ENCODE measurements at regions not wholly inside any gene's neighbourhood (a gene's known extent, or its start where the extent isn't known, plus 50 kb on each side); places are given as distances from the start of the nearest gene placed in this dataset.

DNA sequence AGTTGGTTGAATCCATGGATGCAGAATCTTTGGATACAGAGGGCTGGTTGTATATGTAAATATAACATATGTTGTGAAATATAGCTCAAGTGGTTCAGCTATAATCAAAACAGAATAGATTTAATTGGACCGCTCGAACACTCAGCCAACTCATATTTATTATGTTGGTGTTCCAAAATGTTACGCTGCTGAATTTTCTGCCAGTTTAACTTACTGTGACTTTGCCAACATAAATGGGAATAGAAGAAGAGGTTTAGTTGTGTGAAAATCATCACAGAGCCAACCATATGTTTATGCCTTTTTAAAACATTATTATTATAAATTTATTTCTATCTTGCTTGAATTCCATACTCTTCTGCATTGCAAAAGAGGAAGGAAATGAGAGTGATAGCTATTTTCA is 178.2 kb upstream of the FBXL7 start (continued):
- TF ChIP-seq, protein P1, sequence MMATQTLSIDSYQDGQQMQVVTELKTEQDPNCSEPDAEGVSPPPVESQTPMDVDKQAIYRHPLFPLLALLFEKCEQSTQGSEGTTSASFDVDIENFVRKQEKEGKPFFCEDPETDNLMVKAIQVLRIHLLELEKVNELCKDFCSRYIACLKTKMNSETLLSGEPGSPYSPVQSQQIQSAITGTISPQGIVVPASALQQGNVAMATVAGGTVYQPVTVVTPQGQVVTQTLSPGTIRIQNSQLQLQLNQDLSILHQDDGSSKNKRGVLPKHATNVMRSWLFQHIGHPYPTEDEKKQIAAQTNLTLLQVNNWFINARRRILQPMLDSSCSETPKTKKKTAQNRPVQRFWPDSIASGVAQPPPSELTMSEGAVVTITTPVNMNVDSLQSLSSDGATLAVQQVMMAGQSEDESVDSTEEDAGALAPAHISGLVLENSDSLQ (IDR thresholded peaks at IDR 0.05): no peak
- no peak for TF ChIP-seq EED (IDR thresholded peaks at IDR 0.05; ENCODE audit: low read depth)
- TF ChIP-seq, protein P2, sequence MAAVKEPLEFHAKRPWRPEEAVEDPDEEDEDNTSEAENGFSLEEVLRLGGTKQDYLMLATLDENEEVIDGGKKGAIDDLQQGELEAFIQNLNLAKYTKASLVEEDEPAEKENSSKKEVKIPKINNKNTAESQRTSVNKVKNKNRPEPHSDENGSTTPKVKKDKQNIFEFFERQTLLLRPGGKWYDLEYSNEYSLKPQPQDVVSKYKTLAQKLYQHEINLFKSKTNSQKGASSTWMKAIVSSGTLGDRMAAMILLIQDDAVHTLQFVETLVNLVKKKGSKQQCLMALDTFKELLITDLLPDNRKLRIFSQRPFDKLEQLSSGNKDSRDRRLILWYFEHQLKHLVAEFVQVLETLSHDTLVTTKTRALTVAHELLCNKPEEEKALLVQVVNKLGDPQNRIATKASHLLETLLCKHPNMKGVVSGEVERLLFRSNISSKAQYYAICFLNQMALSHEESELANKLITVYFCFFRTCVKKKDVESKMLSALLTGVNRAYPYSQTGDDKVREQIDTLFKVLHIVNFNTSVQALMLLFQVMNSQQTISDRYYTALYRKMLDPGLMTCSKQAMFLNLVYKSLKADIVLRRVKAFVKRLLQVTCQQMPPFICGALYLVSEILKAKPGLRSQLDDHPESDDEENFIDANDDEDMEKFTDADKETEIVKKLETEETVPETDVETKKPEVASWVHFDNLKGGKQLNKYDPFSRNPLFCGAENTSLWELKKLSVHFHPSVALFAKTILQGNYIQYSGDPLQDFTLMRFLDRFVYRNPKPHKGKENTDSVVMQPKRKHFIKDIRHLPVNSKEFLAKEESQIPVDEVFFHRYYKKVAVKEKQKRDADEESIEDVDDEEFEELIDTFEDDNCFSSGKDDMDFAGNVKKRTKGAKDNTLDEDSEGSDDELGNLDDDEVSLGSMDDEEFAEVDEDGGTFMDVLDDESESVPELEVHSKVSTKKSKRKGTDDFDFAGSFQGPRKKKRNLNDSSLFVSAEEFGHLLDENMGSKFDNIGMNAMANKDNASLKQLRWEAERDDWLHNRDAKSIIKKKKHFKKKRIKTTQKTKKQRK (IDR thresholded peaks at IDR 0.05; ENCODE audit: low read depth, low read length): no peak
- TF ChIP-seq, protein P3, sequence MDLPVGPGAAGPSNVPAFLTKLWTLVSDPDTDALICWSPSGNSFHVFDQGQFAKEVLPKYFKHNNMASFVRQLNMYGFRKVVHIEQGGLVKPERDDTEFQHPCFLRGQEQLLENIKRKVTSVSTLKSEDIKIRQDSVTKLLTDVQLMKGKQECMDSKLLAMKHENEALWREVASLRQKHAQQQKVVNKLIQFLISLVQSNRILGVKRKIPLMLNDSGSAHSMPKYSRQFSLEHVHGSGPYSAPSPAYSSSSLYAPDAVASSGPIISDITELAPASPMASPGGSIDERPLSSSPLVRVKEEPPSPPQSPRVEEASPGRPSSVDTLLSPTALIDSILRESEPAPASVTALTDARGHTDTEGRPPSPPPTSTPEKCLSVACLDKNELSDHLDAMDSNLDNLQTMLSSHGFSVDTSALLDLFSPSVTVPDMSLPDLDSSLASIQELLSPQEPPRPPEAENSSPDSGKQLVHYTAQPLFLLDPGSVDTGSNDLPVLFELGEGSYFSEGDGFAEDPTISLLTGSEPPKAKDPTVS (IDR thresholded peaks at IDR 0.05; ENCODE audit: low read depth, low read length): no peak

DNA sequence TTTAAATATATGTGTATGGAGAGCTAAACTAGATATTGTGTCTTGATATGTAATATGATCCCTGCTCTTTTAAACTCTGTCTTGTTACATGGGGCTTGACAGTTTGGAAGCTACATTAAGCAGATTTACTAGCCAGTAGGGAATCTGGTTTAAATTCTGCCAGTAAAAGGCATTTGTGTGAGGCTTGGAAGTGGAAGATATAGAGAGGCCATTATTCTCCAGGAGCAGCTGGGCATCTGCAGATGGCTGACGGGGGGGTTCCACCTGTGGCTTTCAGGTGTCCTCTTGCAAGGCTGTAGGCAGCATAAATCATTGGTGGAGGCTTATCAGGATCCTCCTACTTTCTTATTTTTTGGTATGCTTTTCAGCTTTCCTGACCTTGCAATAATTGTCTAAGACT is 179.1 kb upstream of the FBXL7 start:
- Histone ChIP-seq H3K36me3 (ENCODE audit: control insufficient read depth in 2 of 2, insufficient read depth in 2 of 2, low read length in 1 of 2) (no peaks in the 10 kb centered on the region), H3K79me2 (ENCODE audit: control insufficient read depth, insufficient read depth, low read length) (no peaks in the 10 kb centered on the region), H3K4me2 (ENCODE audit: control insufficient read depth, insufficient read depth) (no peak overlapping the region), H2AFZ (ENCODE audit: control insufficient read depth, low read depth, low read length) (no peak overlapping the region), H3K27me3 (replicated peaks in 1 of 2; ENCODE audit: control insufficient read depth in 2 of 2, insufficient read depth in 2 of 2, low read length in 1 of 2) (no peaks in the 10 kb centered on the region), H3K9me3 (replicated peaks; ENCODE audit: control insufficient read depth, insufficient read depth, low read length) (no peaks in the 10 kb centered on the region), H3K4me1 (ENCODE audit: control insufficient read depth, insufficient read depth, low read length) (no peaks in the 10 kb centered on the region), H3K27ac (ENCODE audit: control insufficient read depth, insufficient read depth) (no peak overlapping the region), H3K9ac (ENCODE audit: control insufficient read depth, insufficient read depth, low read length) (no peak overlapping the region), H4K20me1 (ENCODE audit: control insufficient read depth, insufficient read depth) (no peaks in the 10 kb centered on the region), H3K4me3 (no peak overlapping the region)
- no TSS peak for BruUV-seq (replicated peaks)
- intact Hi-C loops (cut with micrococcal nuclease; ENCODE audit: unreplicated experiment): no loop called here
- RAD21 ChIA-PET (ENCODE audit: unreplicated experiment): no interaction called here
- FAIRE-seq (no peak), DNase-seq (ENCODE audit: low read depth, low spot score) (no peak), ATAC-seq (no peak)
- in situ Hi-C loops (cut with MboI): no loop called here
- CTCF ChIA-PET: no interaction called here
- WGBS (ENCODE audit: insufficient coverage, insufficient replicate concordance, low lambda C conversion rate, missing lambda C conversion rate): 0% methylated on average over 1 of the region's 1 CpG
- POLR2A ChIA-PET: no interaction called here
- SMC1A ChIA-PET (ENCODE audit: uncharacterized antibody, unreplicated experiment): interaction anchor here (0.5 kb wide), 1 partner anchor 12 kb away, joined by 3 read pairs; no protein-coding TSS in a partner anchor
- TF ChIP-seq RB1 (IDR thresholded peaks at IDR 0.05; ENCODE audit: borderline replicate concordance) (no peak), BHLHE40 (IDR thresholded peaks at IDR 0.05; ENCODE audit: borderline replicate concordance in 1 of 2, low read depth in 2 of 2, low read length in 1 of 2) (no peak), ZNF622 (IDR thresholded peaks at IDR 0.05) (no peak), MXI1 (IDR thresholded peaks at IDR 0.05; ENCODE audit: low read depth, low read length) (no peak)
- TF ChIP-seq, protein P4, sequence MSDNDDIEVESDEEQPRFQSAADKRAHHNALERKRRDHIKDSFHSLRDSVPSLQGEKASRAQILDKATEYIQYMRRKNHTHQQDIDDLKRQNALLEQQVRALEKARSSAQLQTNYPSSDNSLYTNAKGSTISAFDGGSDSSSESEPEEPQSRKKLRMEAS (IDR thresholded peaks at IDR 0.05; ENCODE audit: low read depth, low read length): no peak
- TF ChIP-seq, protein P5, sequence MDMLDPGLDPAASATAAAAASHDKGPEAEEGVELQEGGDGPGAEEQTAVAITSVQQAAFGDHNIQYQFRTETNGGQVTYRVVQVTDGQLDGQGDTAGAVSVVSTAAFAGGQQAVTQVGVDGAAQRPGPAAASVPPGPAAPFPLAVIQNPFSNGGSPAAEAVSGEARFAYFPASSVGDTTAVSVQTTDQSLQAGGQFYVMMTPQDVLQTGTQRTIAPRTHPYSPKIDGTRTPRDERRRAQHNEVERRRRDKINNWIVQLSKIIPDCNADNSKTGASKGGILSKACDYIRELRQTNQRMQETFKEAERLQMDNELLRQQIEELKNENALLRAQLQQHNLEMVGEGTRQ (IDR thresholded peaks at IDR 0.05; ENCODE audit: borderline replicate concordance, low read depth, low read length): no peak
- TF ChIP-seq, protein P6, sequence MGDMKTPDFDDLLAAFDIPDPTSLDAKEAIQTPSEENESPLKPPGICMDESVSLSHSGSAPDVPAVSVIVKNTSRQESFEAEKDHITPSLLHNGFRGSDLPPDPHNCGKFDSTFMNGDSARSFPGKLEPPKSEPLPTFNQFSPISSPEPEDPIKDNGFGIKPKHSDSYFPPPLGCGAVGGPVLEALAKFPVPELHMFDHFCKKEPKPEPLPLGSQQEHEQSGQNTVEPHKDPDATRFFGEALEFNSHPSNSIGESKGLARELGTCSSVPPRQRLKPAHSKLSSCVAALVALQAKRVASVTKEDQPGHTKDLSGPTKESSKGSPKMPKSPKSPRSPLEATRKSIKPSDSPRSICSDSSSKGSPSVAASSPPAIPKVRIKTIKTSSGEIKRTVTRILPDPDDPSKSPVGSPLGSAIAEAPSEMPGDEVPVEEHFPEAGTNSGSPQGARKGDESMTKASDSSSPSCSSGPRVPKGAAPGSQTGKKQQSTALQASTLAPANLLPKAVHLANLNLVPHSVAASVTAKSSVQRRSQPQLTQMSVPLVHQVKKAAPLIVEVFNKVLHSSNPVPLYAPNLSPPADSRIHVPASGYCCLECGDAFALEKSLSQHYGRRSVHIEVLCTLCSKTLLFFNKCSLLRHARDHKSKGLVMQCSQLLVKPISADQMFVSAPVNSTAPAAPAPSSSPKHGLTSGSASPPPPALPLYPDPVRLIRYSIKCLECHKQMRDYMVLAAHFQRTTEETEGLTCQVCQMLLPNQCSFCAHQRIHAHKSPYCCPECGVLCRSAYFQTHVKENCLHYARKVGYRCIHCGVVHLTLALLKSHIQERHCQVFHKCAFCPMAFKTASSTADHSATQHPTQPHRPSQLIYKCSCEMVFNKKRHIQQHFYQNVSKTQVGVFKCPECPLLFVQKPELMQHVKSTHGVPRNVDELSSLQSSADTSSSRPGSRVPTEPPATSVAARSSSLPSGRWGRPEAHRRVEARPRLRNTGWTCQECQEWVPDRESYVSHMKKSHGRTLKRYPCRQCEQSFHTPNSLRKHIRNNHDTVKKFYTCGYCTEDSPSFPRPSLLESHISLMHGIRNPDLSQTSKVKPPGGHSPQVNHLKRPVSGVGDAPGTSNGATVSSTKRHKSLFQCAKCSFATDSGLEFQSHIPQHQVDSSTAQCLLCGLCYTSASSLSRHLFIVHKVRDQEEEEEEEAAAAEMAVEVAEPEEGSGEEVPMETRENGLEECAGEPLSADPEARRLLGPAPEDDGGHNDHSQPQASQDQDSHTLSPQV (IDR thresholded peaks at IDR 0.05): no peak
